CD4-positive, alpha-beta T cell treated with Interleukin-2 at 100 ng/mL for 4 hours (primary cell): ENCODE measurements at regions not wholly inside any gene's neighbourhood (a gene's known extent, or its start where the extent isn't known, plus 50 kb on each side); places are given as distances from the start of the nearest gene placed in this dataset.

Experiments
- DNase-seq: peaks from one replicate; pipeline ENCODE4 v3.0.0-alpha.2; 2020; ENCODE audit warnings: low spot score

GRCh38 chr12:81809829-81810595 is 50.9 kb upstream of the PPFIA2 start:
- DNase-seq, result no peak

GRCh38 chr12:81809113-81809777 is 50.1 kb upstream of the PPFIA2 start:
- no peak for DNase-seq
